B cell (primary cell): ENCODE measurements at regions not wholly inside any gene's neighbourhood (a gene's known extent, or its start where the extent isn't known, plus 50 kb on each side); places are given as distances from the start of the nearest gene placed in this dataset.

Experiments used
- CTCF ChIP-seq: fragments of 200-600 bp; IDR thresholded peaks from one replicate; pipeline ENCODE4 v1.8.0; 2022; ENCODE audit warnings: antibody characterized with exemption, mild to moderate bottlenecking
- EZH2 ChIP-seq: IDR thresholded peaks from 2 replicates; pipeline ENCODE4 v1.6.1; 2012; ENCODE audit warnings: borderline replicate concordance, low read depth, mild to moderate bottlenecking, moderate library complexity, low read length; ENCODE audit not compliant: insufficient read depth, poor library complexity, severe bottlenecking

- TF ChIP-seq CTCF, result no peak
- no peak for TF ChIP-seq EZH2
These were observed 224.4 kb downstream of the PTPRU start for GRCh38 chr1:29460694-29461093.
